ENCODE measurements at regions not wholly inside any gene's neighbourhood (a gene's known extent, or its start where the extent isn't known, plus 50 kb on each side); places are given as distances from the start of the nearest gene placed in this dataset.

DNA sequence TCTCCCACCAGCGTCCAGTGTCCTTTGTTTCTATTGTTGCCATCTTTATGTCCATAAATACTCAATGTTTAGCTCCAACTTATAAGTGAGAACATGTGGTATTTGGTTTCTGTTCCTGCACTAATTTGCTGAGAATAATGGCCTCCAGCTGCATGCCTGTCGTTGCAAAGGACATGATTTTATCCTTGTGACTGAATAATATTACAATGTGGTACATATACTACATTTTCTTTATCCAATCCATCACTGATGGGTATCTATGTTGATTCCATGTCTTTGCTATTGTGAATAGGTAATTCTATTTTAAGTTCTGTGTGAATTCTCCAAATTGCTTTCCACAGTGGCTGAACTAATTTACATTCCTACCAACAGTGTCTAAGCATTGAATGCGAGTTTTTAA lies 578.6 kb upstream of the CA10 start:
- TF ChIP-seq, protein P1, sequence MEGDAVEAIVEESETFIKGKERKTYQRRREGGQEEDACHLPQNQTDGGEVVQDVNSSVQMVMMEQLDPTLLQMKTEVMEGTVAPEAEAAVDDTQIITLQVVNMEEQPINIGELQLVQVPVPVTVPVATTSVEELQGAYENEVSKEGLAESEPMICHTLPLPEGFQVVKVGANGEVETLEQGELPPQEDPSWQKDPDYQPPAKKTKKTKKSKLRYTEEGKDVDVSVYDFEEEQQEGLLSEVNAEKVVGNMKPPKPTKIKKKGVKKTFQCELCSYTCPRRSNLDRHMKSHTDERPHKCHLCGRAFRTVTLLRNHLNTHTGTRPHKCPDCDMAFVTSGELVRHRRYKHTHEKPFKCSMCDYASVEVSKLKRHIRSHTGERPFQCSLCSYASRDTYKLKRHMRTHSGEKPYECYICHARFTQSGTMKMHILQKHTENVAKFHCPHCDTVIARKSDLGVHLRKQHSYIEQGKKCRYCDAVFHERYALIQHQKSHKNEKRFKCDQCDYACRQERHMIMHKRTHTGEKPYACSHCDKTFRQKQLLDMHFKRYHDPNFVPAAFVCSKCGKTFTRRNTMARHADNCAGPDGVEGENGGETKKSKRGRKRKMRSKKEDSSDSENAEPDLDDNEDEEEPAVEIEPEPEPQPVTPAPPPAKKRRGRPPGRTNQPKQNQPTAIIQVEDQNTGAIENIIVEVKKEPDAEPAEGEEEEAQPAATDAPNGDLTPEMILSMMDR (IDR thresholded peaks at IDR 0.05; ENCODE audit: low read length), result no peak
- no peak for TF ChIP-seq EZH2 (IDR thresholded peaks at IDR 0.05; ENCODE audit: borderline replicate concordance, low read length)

Data from OCI-LY1 (cell line).